GM10248 (cell line): ENCODE measurements at regions not wholly inside any gene's neighbourhood (a gene's known extent, or its start where the extent isn't known, plus 50 kb on each side); places are given as distances from the start of the nearest gene placed in this dataset.
"Not testable (repeated sequence)": the region's sequence is repeated elsewhere in the genome, so short reads cannot be mapped to it uniquely, and the experiment has no call there.

ENCODE experiments used
- CTCF ChIA-PET: fragments of 300-600 bp; sonication (Branson Sonifier 250); formaldehyde crosslinking; extraction: SDS; loops from one replicate; lab custom pipeline; 2021; ENCODE audit warnings: antibody characterized with exemption; lab: Yijun Ruan, JAX
- POLR2A ChIA-PET: fragments of 350-650 bp; sonication (Branson Sonifier 250); formaldehyde crosslinking; extraction: SDS; loops from one replicate; lab custom pipeline; 2020; ENCODE audit warnings: antibody characterized with exemption; lab: Yijun Ruan, JAX
- DNase-seq: peaks from one replicate; pipeline ENCODE4 v3.0.0; 2012; ENCODE audit errors: extremely low spot score
- CTCF ChIP-seq: IDR thresholded peaks from 2 replicates; pipeline ENCODE4 v1.5.1; 2012; ENCODE audit warnings: mild to moderate bottlenecking, low read depth; ENCODE audit errors: extremely low read depth, missing control alignments, control extremely low read depth

- no peak for TF ChIP-seq CTCF
- CTCF ChIA-PET = no interaction called here
- POLR2A ChIA-PET = no interaction called here
- no peak for DNase-seq
Observed at GRCh38 chr17:21540502-21540901, 151.8 kb upstream of the KCNJ18 start.

- POLR2A ChIA-PET = no interaction called here
- no peak for TF ChIP-seq CTCF
- no peak for DNase-seq
- CTCF ChIA-PET = interaction anchor here (1.4 kb wide), 1 partner anchor 12 kb away, joined by 3 read pairs; no protein-coding TSS in a partner anchor
Observed at GRCh38 chr17:21542070-21542469, 150.3 kb upstream of the KCNJ18 start.

GRCh38 chr17:21542991-21543390 is 149.3 kb upstream of the KCNJ18 start:
- CTCF ChIA-PET = interaction anchor here (1.4 kb wide), 1 partner anchor 13 kb away, joined by 3 read pairs; no protein-coding TSS in a partner anchor

GRCh38 chr17:21545064-21545463 is 147.3 kb upstream of the KCNJ18 start:
- CTCF ChIA-PET = interaction anchor here (2.0 kb wide), 1 partner anchor 31 kb away, joined by 7 read pairs; no protein-coding TSS in a partner anchor
- POLR2A ChIA-PET = no interaction called here

More at GRCh38 chr17:21542991-21543390, 149.3 kb upstream of the KCNJ18 start:
- no peak for DNase-seq
- no peak for TF ChIP-seq CTCF
- POLR2A ChIA-PET = no interaction called here

GRCh38 chr17:21548236-21548635 is 144.1 kb upstream of the KCNJ18 start:
- no peak for TF ChIP-seq CTCF
- no peak for DNase-seq
- CTCF ChIA-PET = no interaction called here
- POLR2A ChIA-PET = no interaction called here

More at GRCh38 chr17:21545064-21545463, 147.3 kb upstream of the KCNJ18 start:
- TF ChIP-seq CTCF = no peak
- DNase-seq = no peak

- no peak for DNase-seq
- POLR2A ChIA-PET = no interaction called here
- no peak for TF ChIP-seq CTCF
Observed at GRCh38 chr17:21549107-21549687, 143.1 kb upstream of the KCNJ18 start.

GRCh38 chr17:21550031-21550430 is 142.3 kb upstream of the KCNJ18 start:
- POLR2A ChIA-PET, CTCF ChIA-PET, DNase-seq: not testable (repeated sequence)

More at GRCh38 chr17:21549107-21549687, 143.1 kb upstream of the KCNJ18 start:
- CTCF ChIA-PET = no interaction called here
